Caco-2 (cell line): ENCODE measurements at regions not wholly inside any gene's neighbourhood (a gene's known extent, or its start where the extent isn't known, plus 50 kb on each side); places are given as distances from the start of the nearest gene placed in this dataset.

Source experiments
- BruUV-seq: library from RNA; stranded (reverse); fragments of 400-500 nt; replicated peaks from 2 replicates; lab custom pipeline; 2021; lab: Mats Ljungman, UMichigan
- CTCF ChIA-PET: fragments of 300-600 bp; sonication (Branson Sonifier 250); formaldehyde crosslinking; loops from one replicate; lab custom pipeline; 2022; ENCODE audit warnings: antibody characterized with exemption; lab: Charles Lee
- POLR2A ChIA-PET: fragments of 300-600 bp; sonication (Branson Sonifier 250); formaldehyde crosslinking; loops from one replicate; lab custom pipeline; 2022; ENCODE audit warnings: antibody characterized with exemption; lab: Charles Lee
- DNase-seq, 2 experiments: peaks; one replicate each; pipeline versions ENCODE4 v3.0.0 to v3.0.0-alpha.2; 2020 to 2022
- H3K27me3 ChIP-seq: replicated peaks from 2 replicates; pipeline ENCODE4 v1.6.0; 2011; ENCODE audit warnings: low read length; ENCODE audit not compliant: control insufficient read depth, insufficient read depth
- H3K36me3 ChIP-seq: 2 replicates; pipeline ENCODE4 v1.5.1; 2011; ENCODE audit warnings: low read length; ENCODE audit not compliant: control insufficient read depth, insufficient read depth
- H3K4me1 ChIP-seq: fragments of 250-450 bp; sonication (Bioruptor Pico); 2 replicates; pipeline ENCODE4 v1.5.1; 2020; ENCODE audit warnings: mild to moderate bottlenecking
- H3K4me3 ChIP-seq: 2 replicates; pipeline ENCODE4 v1.5.1; 2011; ENCODE audit warnings: low read depth, mild to moderate bottlenecking, control low read depth, low read length
- H3K9me3 ChIP-seq: fragments of 250-450 bp; sonication (Bioruptor Pico); 2 replicates; pipeline ENCODE4 v1.5.1; 2020; ENCODE audit warnings: mild to moderate bottlenecking, moderate library complexity
- H3K27ac Mint-ChIP-seq: one replicate; pipeline ENCODE4 v1.8.0; 2022; ENCODE audit warnings: mixed read lengths; ENCODE audit not compliant: unreplicated experiment
- H3K27me3 Mint-ChIP-seq: one replicate; pipeline ENCODE4 v1.8.0; 2022; ENCODE audit warnings: mixed read lengths; ENCODE audit not compliant: insufficient read depth, unreplicated experiment
- H3K36me3 Mint-ChIP-seq: one replicate; pipeline ENCODE4 v1.8.0; 2022; ENCODE audit warnings: mild to moderate bottlenecking, mixed read lengths; ENCODE audit not compliant: insufficient read depth, unreplicated experiment
- H3K4me1 Mint-ChIP-seq: one replicate; pipeline ENCODE4 v1.8.0; 2022; ENCODE audit warnings: low read depth, mixed read lengths; ENCODE audit not compliant: unreplicated experiment
- H3K4me3 Mint-ChIP-seq: one replicate; pipeline ENCODE4 v1.8.0; 2022; ENCODE audit warnings: mild to moderate bottlenecking, moderate library complexity, mixed read lengths; ENCODE audit not compliant: unreplicated experiment
- H3K9me3 Mint-ChIP-seq: one replicate; pipeline ENCODE4 v1.8.0; 2022; ENCODE audit warnings: mixed read lengths; ENCODE audit not compliant: unreplicated experiment
- intact Hi-C: fragments of 100-400 bp; cut with micrococcal nuclease; formaldehyde crosslinking; loops from one replicate; pipeline ENCODE4 v1.10.0; 2022; ENCODE audit not compliant: unreplicated experiment
- TF ChIP-seq, protein P1 (sequence below), 2 experiments: fragments of 200-600 bp in 1 of 2; IDR thresholded peaks; 1 replicate in 1 of 2; 2 replicates in 1 of 2; pipeline versions ENCODE4 v1.5.1 to v1.8.0; 2011 to 2022; ENCODE audit warnings: antibody characterized with exemption in 1 of 2, control low read depth in 1 of 2, inconsistent platforms in 1 of 2, low read depth in 1 of 2, low read length in 1 of 2, mild to moderate bottlenecking in 1 of 2, moderate library complexity in 1 of 2; ENCODE audit not compliant: insufficient read depth in 1 of 2, severe bottlenecking in 1 of 2, unreplicated experiment in 1 of 2

- Mint-ChIP-seq H3K9me3 (peaks cover 10% of the 10 kb centered on the region), H3K36me3 (no peaks in the 10 kb centered on the region), H3K27me3 (peaks cover 4% of the 10 kb centered on the region), H3K4me1 (no peaks in the 10 kb centered on the region), H3K4me3 (no peak overlapping the region), H3K27ac (no peak overlapping the region)
- POLR2A ChIA-PET: no interaction called here
- intact Hi-C loops: no loop called here
- TF ChIP-seq, protein P1, sequence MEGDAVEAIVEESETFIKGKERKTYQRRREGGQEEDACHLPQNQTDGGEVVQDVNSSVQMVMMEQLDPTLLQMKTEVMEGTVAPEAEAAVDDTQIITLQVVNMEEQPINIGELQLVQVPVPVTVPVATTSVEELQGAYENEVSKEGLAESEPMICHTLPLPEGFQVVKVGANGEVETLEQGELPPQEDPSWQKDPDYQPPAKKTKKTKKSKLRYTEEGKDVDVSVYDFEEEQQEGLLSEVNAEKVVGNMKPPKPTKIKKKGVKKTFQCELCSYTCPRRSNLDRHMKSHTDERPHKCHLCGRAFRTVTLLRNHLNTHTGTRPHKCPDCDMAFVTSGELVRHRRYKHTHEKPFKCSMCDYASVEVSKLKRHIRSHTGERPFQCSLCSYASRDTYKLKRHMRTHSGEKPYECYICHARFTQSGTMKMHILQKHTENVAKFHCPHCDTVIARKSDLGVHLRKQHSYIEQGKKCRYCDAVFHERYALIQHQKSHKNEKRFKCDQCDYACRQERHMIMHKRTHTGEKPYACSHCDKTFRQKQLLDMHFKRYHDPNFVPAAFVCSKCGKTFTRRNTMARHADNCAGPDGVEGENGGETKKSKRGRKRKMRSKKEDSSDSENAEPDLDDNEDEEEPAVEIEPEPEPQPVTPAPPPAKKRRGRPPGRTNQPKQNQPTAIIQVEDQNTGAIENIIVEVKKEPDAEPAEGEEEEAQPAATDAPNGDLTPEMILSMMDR (IDR thresholded peaks at IDR 0.05; ENCODE audit: insufficient read depth in 1 of 2, low read depth in 1 of 2, low read length in 1 of 2, severe bottlenecking in 1 of 2, unreplicated experiment in 1 of 2): no peak
- no peaks in the 10 kb centered on the region for H3K9me3 ChIP-seq
- no peak overlapping the region for H3K4me3 ChIP-seq
- no peaks in the 10 kb centered on the region for H3K4me1 ChIP-seq
- no peaks in the 10 kb centered on the region for H3K36me3 ChIP-seq
- no TSS peak for BruUV-seq
- no peaks in the 10 kb centered on the region for H3K27me3 ChIP-seq
- no peak for DNase-seq
- CTCF ChIA-PET: no interaction called here
Measured at GRCh38 chr9:116032683-116033440, 120.7 kb upstream of the PAPPA start.

DNA sequence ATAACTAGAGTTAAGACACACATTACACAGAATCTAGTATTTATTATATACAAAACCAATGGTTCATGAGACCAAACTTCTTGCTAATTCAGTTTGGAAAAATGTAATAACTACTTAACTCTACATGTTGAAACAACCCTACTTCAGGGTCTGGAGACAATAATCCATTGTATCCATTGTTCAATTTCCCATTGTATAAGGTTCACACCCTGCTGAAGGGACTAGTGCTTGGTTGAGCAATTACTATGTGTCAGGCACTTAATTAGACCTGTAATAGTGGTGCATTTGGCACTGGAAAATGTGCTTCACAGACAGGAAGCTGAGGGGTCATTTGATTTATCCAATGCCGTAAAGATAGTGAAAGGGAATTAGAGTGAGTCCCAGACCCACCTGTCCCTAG, 114.3 kb upstream of the PAPPA start:
- no peak overlapping the region for H3K4me3 Mint-ChIP-seq
- no peaks in the 10 kb centered on the region; the same call in 1 of the 2 replicates for H3K27me3 ChIP-seq
- TF ChIP-seq, protein P1 (IDR thresholded peaks at IDR 0.05; ENCODE audit: insufficient read depth in 1 of 2, low read depth in 1 of 2, low read length in 1 of 2, severe bottlenecking in 1 of 2, unreplicated experiment in 1 of 2): no peak
- H3K36me3 ChIP-seq: no peaks in the 10 kb centered on the region
- POLR2A ChIA-PET: no interaction called here
- no peak overlapping the region for H3K27ac Mint-ChIP-seq
- intact Hi-C loops: no loop called here
- CTCF ChIA-PET: no interaction called here
- no peaks in the 10 kb centered on the region for H3K4me1 ChIP-seq
- no peaks in the 10 kb centered on the region for H3K9me3 Mint-ChIP-seq
- no peaks in the 10 kb centered on the region for H3K36me3 Mint-ChIP-seq
- no peak for DNase-seq
- no TSS peak for BruUV-seq
- H3K4me1 Mint-ChIP-seq: no peaks in the 10 kb centered on the region
- H3K4me3 ChIP-seq: no peak overlapping the region
- H3K9me3 ChIP-seq: no peaks in the 10 kb centered on the region
- peaks cover 2% of the 10 kb centered on the region for H3K27me3 Mint-ChIP-seq

GRCh38 chr9:116039893-116040292, 113.7 kb upstream of the PAPPA start:
- no peak overlapping the region for H3K4me3 Mint-ChIP-seq
- intact Hi-C loops: no loop called here
- CTCF ChIA-PET: no interaction called here

More at GRCh38 chr9:116039893-116040292, 113.7 kb upstream of the PAPPA start:
- TF ChIP-seq, protein P1 (IDR thresholded peaks at IDR 0.05; ENCODE audit: insufficient read depth in 1 of 2, low read depth in 1 of 2, low read length in 1 of 2, severe bottlenecking in 1 of 2, unreplicated experiment in 1 of 2): no peak
- no peaks in the 10 kb centered on the region for H3K9me3 ChIP-seq
- no TSS peak for BruUV-seq
- no peak for DNase-seq
- no peaks in the 10 kb centered on the region for H3K36me3 ChIP-seq
- H3K27me3 ChIP-seq: no peaks in the 10 kb centered on the region; the same call in 1 of the 2 replicates
- POLR2A ChIA-PET: no interaction called here
- no peaks in the 10 kb centered on the region for H3K4me1 ChIP-seq
- Mint-ChIP-seq H3K27ac (no peak overlapping the region), H3K36me3 (no peaks in the 10 kb centered on the region), H3K9me3 (no peaks in the 10 kb centered on the region), H3K27me3 (peaks cover 2% of the 10 kb centered on the region), H3K4me1 (no peaks in the 10 kb centered on the region)
- no peak overlapping the region for H3K4me3 ChIP-seq
